HepG2 (cell line): ENCODE measurements at regions not wholly inside any gene's neighbourhood (a gene's known extent, or its start where the extent isn't known, plus 50 kb on each side); places are given as distances from the start of the nearest gene placed in this dataset.

Experiments used
- ATAC-seq: fragments of 200-7000 bp; cut with Tn5 transposase; 3 replicates; pipeline ENCODE4 v1.9.1; 2020; ENCODE audit warnings: mild to moderate bottlenecking, moderate library complexity
- BruUV-seq: library from RNA; stranded (reverse); fragments of 400-500 nt; replicated peaks from 2 replicates; lab custom pipeline; 2021; lab: Mats Ljungman, UMichigan
- CTCF ChIA-PET: fragments of 300-600 bp; formaldehyde crosslinking; extraction: SDS; loops from one replicate; lab custom pipeline; 2021; ENCODE audit warnings: low total read pairs, inconsistent platforms, low intra/inter-chr PET ratio; lab: Yijun Ruan, JAX
- POLR2A ChIA-PET: fragments of 350-600 bp; sonication (Branson Sonifier 250); formaldehyde crosslinking; loops from one replicate; lab custom pipeline; 2020; ENCODE audit warnings: antibody characterized with exemption, inconsistent platforms; lab: Yijun Ruan, JAX
- DNase-seq: peaks from one replicate; pipeline ENCODE4 v3.0.0-alpha.2; 2015; ENCODE audit warnings: low spot score
- FAIRE-seq: peaks from 3 replicates; lab custom pipeline; 2011; peaks lifted over from hg19 to GRCh38; lab: Jason Lieb, UNC
- H2AFZ ChIP-seq: one replicate; pipeline ENCODE4 v1.6.1; 2011; ENCODE audit warnings: low read length, inconsistent platforms
- H3K27ac ChIP-seq: fragments of 300-600 bp; 3 replicates; pipeline ENCODE4 v1.8.0; 2011; ENCODE audit warnings: mixed run types, mild to moderate bottlenecking, mixed read lengths, low read length, inconsistent platforms; ENCODE audit not compliant: insufficient read depth; ENCODE audit errors: extremely low read length
- H3K27me3 ChIP-seq, 2 experiments: fragments of 200-600 bp in 1 of 2; 2 replicates in 1 of 2; 3 replicates in 1 of 2; pipeline versions ENCODE4 v1.6.0 to v1.8.0; 2011; ENCODE audit warnings: low read length in 2 of 2, mild to moderate bottlenecking in 2 of 2, moderate library complexity in 2 of 2, inconsistent platforms in 1 of 2; ENCODE audit not compliant: insufficient read depth in 2 of 2, control insufficient read depth in 1 of 2
- H3K36me3 ChIP-seq, 2 experiments: fragments of 200-600 bp in 1 of 2; replicated peaks in 1 of 2; 2 replicates in 1 of 2; 3 replicates in 1 of 2; pipeline versions ENCODE4 v1.5.1 to v1.8.0; 2011; ENCODE audit warnings: low read length in 2 of 2, inconsistent platforms in 1 of 2; ENCODE audit not compliant: insufficient read depth in 2 of 2, control insufficient read depth in 1 of 2
- H3K4me1 ChIP-seq: 2 replicates; pipeline ENCODE4 v1.5.1; 2012; ENCODE audit warnings: low read length, inconsistent platforms; ENCODE audit not compliant: insufficient read depth
- H3K4me2 ChIP-seq: 2 replicates; pipeline ENCODE4 v1.6.0; 2011; ENCODE audit warnings: low read depth, low read length, inconsistent platforms
- H3K4me3 ChIP-seq, 3 experiments: fragments of 200-600 bp in 1 of 3; sonication (generic), shearing (Covaris generic) in 1 of 3; replicated peaks in 1 of 3; 2 replicates each; pipeline ENCODE4 v1.5.1; 2011 to 2016; ENCODE audit warnings: low read length in 3 of 3, inconsistent platforms in 2 of 3, low read depth in 2 of 3, mild to moderate bottlenecking in 2 of 3, control low read depth in 1 of 3, mixed read lengths in 1 of 3; ENCODE audit not compliant: insufficient read depth in 1 of 3
- H3K79me2 ChIP-seq: one replicate; pipeline ENCODE4 v1.6.1; 2011; ENCODE audit warnings: low read length, inconsistent platforms; ENCODE audit not compliant: insufficient read depth
- H3K9ac ChIP-seq: 2 replicates; pipeline ENCODE4 v1.6.0; 2011; ENCODE audit warnings: mild to moderate bottlenecking, low read depth, low read length, inconsistent platforms; ENCODE audit not compliant: insufficient read depth
- H3K9me3 ChIP-seq: 2 replicates; pipeline ENCODE4 v1.5.1; 2012; ENCODE audit warnings: mild to moderate bottlenecking, low read length
- H4K20me1 ChIP-seq: 2 replicates; pipeline ENCODE4 v1.6.0; 2011; ENCODE audit warnings: inconsistent platforms, mild to moderate bottlenecking, low read length, moderate library complexity; ENCODE audit not compliant: insufficient read depth
- ASH2L ChIP-seq: fragments of 300-600, 200-600 bp; sonication (generic); IDR thresholded peaks from 2 replicates; pipeline ENCODE4 v1.7.0; 2017; ENCODE audit warnings: low read depth, mild to moderate bottlenecking, moderate library complexity, mixed read lengths, low read length; ENCODE audit not compliant: insufficient read length
- FOXK1 ChIP-seq: sonication (generic); formaldehyde crosslinking; IDR thresholded peaks from 2 replicates; pipeline ENCODE4 v1.4.0; 2020; ENCODE audit warnings: low read depth, missing genetic modification reagents, borderline replicate concordance
- TBX2 ChIP-seq: sonication (generic); formaldehyde crosslinking; IDR thresholded peaks from 2 replicates; pipeline ENCODE4 v1.5.0; 2020; ENCODE audit warnings: missing genetic modification reagents, mild to moderate bottlenecking, borderline replicate concordance
- ZNF431 ChIP-seq: sonication (generic); formaldehyde crosslinking; IDR thresholded peaks from 2 replicates; pipeline ENCODE4 v1.9.0; 2022; ENCODE audit warnings: missing genetic modification reagents, low read depth, mild to moderate bottlenecking, borderline replicate concordance
- ZNF510 ChIP-seq: sonication (generic); formaldehyde crosslinking; IDR thresholded peaks from 2 replicates; pipeline ENCODE4 v1.4.0; 2020; ENCODE audit warnings: low read depth, mild to moderate bottlenecking, missing genetic modification reagents
- ZNF543 ChIP-seq: sonication (generic); formaldehyde crosslinking; IDR thresholded peaks from 2 replicates; pipeline ENCODE4 v1.4.0; 2020; ENCODE audit warnings: mild to moderate bottlenecking, missing genetic modification reagents
- WGBS: methylation state at CpG from one replicate; pipeline ENCODE4 v1.1.6; 2017; ENCODE audit warnings: low lambda C conversion rate; 5-methylcytosine and 5-hydroxymethylcytosine counted together
- in situ Hi-C: cut with HindIII; loops from 2 replicates; pipeline ENCODE4 v1.10.0; 2017; ENCODE audit warnings: low pct_unique_long_range_greater_than_20kb; ENCODE audit not compliant: extremely low pct_ligation_motif_present
- intact Hi-C: fragments of 100-400 bp; cut with micrococcal nuclease; formaldehyde crosslinking; loops from one replicate; pipeline ENCODE4 v1.10.0; 2022; ENCODE audit not compliant: unreplicated experiment
- TF ChIP-seq, protein P1 (sequence below): sonication (generic); formaldehyde crosslinking; IDR thresholded peaks from 2 replicates; pipeline ENCODE4 v1.5.0; 2020; ENCODE audit warnings: missing genetic modification reagents
- TF ChIP-seq, protein P2 (sequence below): sonication (generic); formaldehyde crosslinking; IDR thresholded peaks from 2 replicates; pipeline ENCODE4 v1.4.0; 2020; ENCODE audit warnings: low read depth, missing genetic modification reagents

DNA sequence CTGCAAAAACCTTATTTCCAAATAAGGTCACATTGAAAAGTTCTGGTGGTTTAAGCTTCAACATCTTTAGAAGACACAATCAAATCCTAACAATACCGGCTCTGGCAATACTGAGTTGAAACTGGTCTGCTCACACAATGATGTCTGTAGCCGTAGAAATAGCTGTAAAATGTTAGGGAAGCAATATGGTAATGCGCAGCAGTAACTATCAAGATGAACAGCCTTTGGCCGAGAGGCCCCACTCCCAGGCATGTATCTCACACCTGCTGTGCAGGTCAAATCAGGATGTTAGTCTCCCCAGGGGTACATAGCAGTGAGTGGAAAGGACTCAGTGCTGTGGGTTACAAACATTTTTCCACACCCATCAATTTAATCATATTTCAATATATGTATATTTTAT, 207.1 kb downstream of the KATNAL1 start:
- H3K4me3 ChIP-seq, result no peak overlapping the region
- 46% methylated on average over 3 of the region's 4 CpGs for WGBS
- in situ Hi-C loops, result no loop called here

More for the DNA sequence above, 207.1 kb downstream of the KATNAL1 start:
- ChIA-PET CTCF (no interaction called here), POLR2A (no interaction called here)
- no peaks in the 10 kb centered on the region for H3K4me1 ChIP-seq
- H3K27ac ChIP-seq, result no peak overlapping the region
- no peak for TF ChIP-seq ZNF431 (CRISPR knock-in tag)
- TF ChIP-seq ASH2L, result no peak
- no peak for TF ChIP-seq ZNF510
- no peak for TF ChIP-seq FOXK1 (CRISPR knock-in tag)
- TF ChIP-seq, protein P1, sequence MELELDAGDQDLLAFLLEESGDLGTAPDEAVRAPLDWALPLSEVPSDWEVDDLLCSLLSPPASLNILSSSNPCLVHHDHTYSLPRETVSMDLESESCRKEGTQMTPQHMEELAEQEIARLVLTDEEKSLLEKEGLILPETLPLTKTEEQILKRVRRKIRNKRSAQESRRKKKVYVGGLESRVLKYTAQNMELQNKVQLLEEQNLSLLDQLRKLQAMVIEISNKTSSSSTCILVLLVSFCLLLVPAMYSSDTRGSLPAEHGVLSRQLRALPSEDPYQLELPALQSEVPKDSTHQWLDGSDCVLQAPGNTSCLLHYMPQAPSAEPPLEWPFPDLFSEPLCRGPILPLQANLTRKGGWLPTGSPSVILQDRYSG, result no peak
- TF ChIP-seq ZNF543 (CRISPR knock-in tag), result no peak
- TF ChIP-seq TBX2 (CRISPR knock-in tag), result no peak
- TF ChIP-seq, protein P2, sequence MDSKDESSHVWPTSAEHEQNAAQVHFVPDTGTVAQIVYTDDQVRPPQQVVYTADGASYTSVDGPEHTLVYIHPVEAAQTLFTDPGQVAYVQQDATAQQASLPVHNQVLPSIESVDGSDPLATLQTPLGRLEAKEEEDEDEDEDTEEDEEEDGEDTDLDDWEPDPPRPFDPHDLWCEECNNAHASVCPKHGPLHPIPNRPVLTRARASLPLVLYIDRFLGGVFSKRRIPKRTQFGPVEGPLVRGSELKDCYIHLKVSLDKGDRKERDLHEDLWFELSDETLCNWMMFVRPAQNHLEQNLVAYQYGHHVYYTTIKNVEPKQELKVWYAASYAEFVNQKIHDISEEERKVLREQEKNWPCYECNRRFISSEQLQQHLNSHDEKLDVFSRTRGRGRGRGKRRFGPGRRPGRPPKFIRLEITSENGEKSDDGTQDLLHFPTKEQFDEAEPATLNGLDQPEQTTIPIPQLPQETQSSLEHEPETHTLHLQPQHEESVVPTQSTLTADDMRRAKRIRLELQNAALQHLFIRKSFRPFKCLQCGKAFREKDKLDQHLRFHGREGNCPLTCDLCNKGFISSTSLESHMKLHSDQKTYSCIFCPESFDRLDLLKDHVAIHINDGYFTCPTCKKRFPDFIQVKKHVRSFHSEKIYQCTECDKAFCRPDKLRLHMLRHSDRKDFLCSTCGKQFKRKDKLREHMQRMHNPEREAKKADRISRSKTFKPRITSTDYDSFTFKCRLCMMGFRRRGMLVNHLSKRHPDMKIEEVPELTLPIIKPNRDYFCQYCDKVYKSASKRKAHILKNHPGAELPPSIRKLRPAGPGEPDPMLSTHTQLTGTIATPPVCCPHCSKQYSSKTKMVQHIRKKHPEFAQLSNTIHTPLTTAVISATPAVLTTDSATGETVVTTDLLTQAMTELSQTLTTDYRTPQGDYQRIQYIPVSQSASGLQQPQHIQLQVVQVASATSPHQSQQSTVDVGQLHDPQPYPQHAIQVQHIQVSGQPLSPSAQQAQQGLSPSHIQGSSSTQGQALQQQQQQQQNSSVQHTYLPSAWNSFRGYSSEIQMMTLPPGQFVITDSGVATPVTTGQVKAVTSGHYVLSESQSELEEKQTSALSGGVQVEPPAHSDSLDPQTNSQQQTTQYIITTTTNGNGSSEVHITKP (CRISPR knock-in tag), result no peak
- H3K27me3 ChIP-seq, result peaks cover 1 to 20% of the 10 kb centered on the region in 2 experiments; a peak in 1 of 5 replicates
- no peak overlapping the region for H3K4me2 ChIP-seq
- H3K36me3 ChIP-seq, result no peaks in the 10 kb centered on the region
- BruUV-seq, result no TSS peak
- no peak for ATAC-seq
- H2AFZ ChIP-seq, result no peak overlapping the region
- no peaks in the 10 kb centered on the region for H3K79me2 ChIP-seq
- FAIRE-seq, result no peak
- no peaks in the 10 kb centered on the region for H3K9me3 ChIP-seq
- intact Hi-C loops, result no loop called here
- H3K9ac ChIP-seq, result no peak overlapping the region
- DNase-seq, result no peak
- no peaks in the 10 kb centered on the region for H4K20me1 ChIP-seq
